NCI-H82 (cell line): ENCODE measurements at regions not wholly inside any gene's neighbourhood (a gene's known extent, or its start where the extent isn't known, plus 50 kb on each side); places are given as distances from the start of the nearest gene placed in this dataset.

Experiments used
- DNase-seq: peaks from one replicate; lab custom pipeline; 2025; lab: John Stamatoyannopoulos, UW

GRCh38 chr18:78650926-78651325, 328.7 kb upstream of the SALL3 start:
- DNase-seq, result no peak

- DNase-seq, result no peak
These were observed 327.5 kb upstream of the SALL3 start for GRCh38 chr18:78652001-78652545.

- DNase-seq, result no peak
These were observed 323.7 kb upstream of the SALL3 start for GRCh38 chr18:78655921-78656320.

- no peak for DNase-seq
These were observed 323.2 kb upstream of the SALL3 start for GRCh38 chr18:78656346-78656925.

- DNase-seq, result no peak
These were observed 321.1 kb upstream of the SALL3 start for GRCh38 chr18:78658531-78658930.

GRCh38 chr18:78659057-78659456, 320.6 kb upstream of the SALL3 start:
- DNase-seq, result no peak

- DNase-seq, result peak; percentile 9
These were observed 319.9 kb upstream of the SALL3 start for GRCh38 chr18:78659748-78660147.

- DNase-seq, result no peak
These were observed 319.3 kb upstream of the SALL3 start for GRCh38 chr18:78660311-78660710.

- no peak for DNase-seq
These were observed 318.3 kb upstream of the SALL3 start for GRCh38 chr18:78661316-78661715.

GRCh38 chr18:78662879-78663278, 316.7 kb upstream of the SALL3 start:
- no peak for DNase-seq

GRCh38 chr18:78664048-78664447, 315.6 kb upstream of the SALL3 start:
- DNase-seq, result no peak

- DNase-seq, result no peak
These were observed 314.8 kb upstream of the SALL3 start for GRCh38 chr18:78664848-78665247.

- no peak for DNase-seq
These were observed 314.0 kb upstream of the SALL3 start for GRCh38 chr18:78665644-78666043.

- DNase-seq, result no peak
These were observed 312.8 kb upstream of the SALL3 start for GRCh38 chr18:78666666-78667335.

GRCh38 chr18:78670778-78671391, 308.7 kb upstream of the SALL3 start:
- no peak for DNase-seq

- DNase-seq, result no peak
These were observed 308.1 kb upstream of the SALL3 start for GRCh38 chr18:78671551-78671950.

GRCh38 chr18:78672862-78673446, 306.7 kb upstream of the SALL3 start:
- no peak for DNase-seq

GRCh38 chr18:78673516-78674321, 305.9 kb upstream of the SALL3 start:
- no peak for DNase-seq

- DNase-seq, result no peak
These were observed 304.4 kb upstream of the SALL3 start for GRCh38 chr18:78675231-78675630.

GRCh38 chr18:78676622-78677482, 302.8 kb upstream of the SALL3 start:
- DNase-seq, result no peak
